ENCODE measurements at regions not wholly inside any gene's neighbourhood (a gene's known extent, or its start where the extent isn't known, plus 50 kb on each side); places are given as distances from the start of the nearest gene placed in this dataset.

- peaks cover 2 to 6% (median 6%) of the 10 kb centered on the region in 3 donors for H3K4me1 Mint-ChIP-seq
- no peak for ATAC-seq (ENCODE audit: low read depth in 2 of 2)
Measured at GRCh38 chr5:78706825-78707224, 58.3 kb upstream of the LHFPL2 start.

GRCh38 chr5:78706381-78706780 is 57.8 kb upstream of the LHFPL2 start:
- no peaks in the 10 kb centered on the region for H3K27me3 Mint-ChIP-seq
- ATAC-seq (ENCODE audit: low read depth in 2 of 2): no peak
- peak overlapping the region in 1 of 6 donors; percentile 1 for H3K27ac Mint-ChIP-seq
- H3K36me3 Mint-ChIP-seq: no peaks in the 10 kb centered on the region
- no peak for DNase-seq
- no peak overlapping the region for H3K4me3 Mint-ChIP-seq
- peaks cover 2 to 9% (median 6%) of the 10 kb centered on the region in 3 donors for H3K4me1 Mint-ChIP-seq
- H3K9me3 Mint-ChIP-seq: peaks cover 0 to 3% (median 0%) of the 10 kb centered on the region in 7 donors

More at GRCh38 chr5:78706825-78707224, 58.3 kb upstream of the LHFPL2 start:
- peaks cover 0 to 3% (median 0%) of the 10 kb centered on the region in 7 donors for H3K9me3 Mint-ChIP-seq
- H3K27ac Mint-ChIP-seq: no peak overlapping the region
- H3K36me3 Mint-ChIP-seq: no peaks in the 10 kb centered on the region
- H3K4me3 Mint-ChIP-seq: no peak overlapping the region
- H3K27me3 Mint-ChIP-seq: no peaks in the 10 kb centered on the region
- no peak for DNase-seq

- H3K36me3 Mint-ChIP-seq: no peaks in the 10 kb centered on the region
- H3K4me1 Mint-ChIP-seq: peaks cover 2 to 6% (median 2%) of the 10 kb centered on the region in 3 donors
- H3K4me3 Mint-ChIP-seq: no peak overlapping the region
- DNase-seq (no peak), ATAC-seq (ENCODE audit: low read depth in 2 of 2) (no peak)
- H3K27ac Mint-ChIP-seq: peak overlapping the region in 1 of 6 donors; percentile 45
- H3K27me3 Mint-ChIP-seq: no peaks in the 10 kb centered on the region
- peaks cover 0 to 1% (median 0%) of the 10 kb centered on the region in 7 donors for H3K9me3 Mint-ChIP-seq
Measured at GRCh38 chr5:78705826-78706225, 57.3 kb upstream of the LHFPL2 start.

- Mint-ChIP-seq H3K27me3 (no peaks in the 10 kb centered on the region), H3K4me3 (no peak overlapping the region), H3K9me3 (peaks cover 0 to 3% (median 0%) of the 10 kb centered on the region in 7 donors), H3K4me1 (peaks cover 6 to 10% (median 8%) of the 10 kb centered on the region in 3 donors), H3K27ac (peak overlapping the region in 1 of 6 donors; percentile 13), H3K36me3 (peaks cover 0 to 6% of the 10 kb centered on the region in 2 donors)
- ATAC-seq (ENCODE audit: low read depth in 2 of 2) (no peak), DNase-seq (no peak)
Measured at GRCh38 chr5:78701795-78702410, 53.3 kb upstream of the LHFPL2 start.

GRCh38 chr5:78699552-78700153 is 51.1 kb upstream of the LHFPL2 start:
- Mint-ChIP-seq H3K9me3 (peaks cover 0 to 12% (median 4%) of the 10 kb centered on the region in 7 donors), H3K27ac (peak overlapping the region in 3 of 6 donors; percentile 21 to 73 (median 63)), H3K27me3 (no peaks in the 10 kb centered on the region), H3K4me3 (peak overlapping the region in 1 of 8 donors; percentile 38), H3K4me1 (peaks cover 6 to 11% (median 9%) of the 10 kb centered on the region in 3 donors), H3K36me3 (peaks cover 0 to 10% of the 10 kb centered on the region in 2 donors)
- DNase-seq (no peak), ATAC-seq (ENCODE audit: low read depth in 2 of 2) (no peak)

GRCh38 chr5:78698191-78698791 is 49.7 kb upstream of the LHFPL2 start:
- peaks cover 6 to 11% (median 9%) of the 10 kb centered on the region in 3 donors for H3K4me1 Mint-ChIP-seq
- peaks cover 0 to 2% (median 0%) of the 10 kb centered on the region in 3 donors for H3K27me3 Mint-ChIP-seq
- H3K36me3 Mint-ChIP-seq: peaks cover 5 to 13% of the 10 kb centered on the region in 2 donors
- H3K4me3 Mint-ChIP-seq: no peak overlapping the region
- no peak for ATAC-seq (ENCODE audit: low read depth in 2 of 2)
- H3K27ac Mint-ChIP-seq: peak overlapping the region in 4 of 6 donors; percentile 6 to 67 (median 38)
- peaks cover 0 to 16% (median 11%) of the 10 kb centered on the region in 7 donors for H3K9me3 Mint-ChIP-seq
- DNase-seq: no peak

All from naive B cell (primary cell).